OCI-LY1 (cell line): ENCODE measurements at regions not wholly inside any gene's neighbourhood (a gene's known extent, or its start where the extent isn't known, plus 50 kb on each side); places are given as distances from the start of the nearest gene placed in this dataset.

Experiments used
- EZH2 ChIP-seq: fragments of 200-600 bp; sonication (generic), shearing (Covaris generic); IDR thresholded peaks from 2 replicates; pipeline ENCODE4 v1.8.0; 2017; ENCODE audit warnings: borderline replicate concordance, mixed run types, mild to moderate bottlenecking, antibody characterized with exemption, low read length, moderate library complexity, mixed read lengths
- TF ChIP-seq, protein P1 (sequence below): fragments of 200-600 bp; sonication (generic), shearing (Covaris generic); IDR thresholded peaks from 2 replicates; pipeline ENCODE4 v1.5.1; 2017; ENCODE audit warnings: mild to moderate bottlenecking, antibody characterized with exemption, low read length, moderate library complexity, mixed read lengths

DNA sequence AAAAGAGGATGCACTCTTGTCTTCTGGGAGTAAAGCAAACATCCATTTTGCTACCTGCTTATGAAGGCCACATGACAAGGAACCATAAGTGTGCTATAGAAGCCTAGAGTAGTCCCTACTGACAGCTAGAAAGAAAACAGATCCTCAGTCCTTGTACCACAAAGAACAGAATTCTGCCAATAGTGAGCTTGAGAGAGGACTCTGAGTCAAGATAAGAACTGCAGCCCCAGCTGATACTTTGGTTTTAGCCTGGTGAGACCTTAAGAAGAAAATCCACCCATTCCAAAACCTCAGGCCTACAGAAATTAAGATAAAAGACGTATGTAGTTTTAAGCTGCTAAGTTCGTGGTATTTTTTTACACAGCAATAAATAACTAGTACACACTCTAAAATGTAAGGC lies 914.6 kb downstream of the PCDH19 start:
- TF ChIP-seq, protein P1, sequence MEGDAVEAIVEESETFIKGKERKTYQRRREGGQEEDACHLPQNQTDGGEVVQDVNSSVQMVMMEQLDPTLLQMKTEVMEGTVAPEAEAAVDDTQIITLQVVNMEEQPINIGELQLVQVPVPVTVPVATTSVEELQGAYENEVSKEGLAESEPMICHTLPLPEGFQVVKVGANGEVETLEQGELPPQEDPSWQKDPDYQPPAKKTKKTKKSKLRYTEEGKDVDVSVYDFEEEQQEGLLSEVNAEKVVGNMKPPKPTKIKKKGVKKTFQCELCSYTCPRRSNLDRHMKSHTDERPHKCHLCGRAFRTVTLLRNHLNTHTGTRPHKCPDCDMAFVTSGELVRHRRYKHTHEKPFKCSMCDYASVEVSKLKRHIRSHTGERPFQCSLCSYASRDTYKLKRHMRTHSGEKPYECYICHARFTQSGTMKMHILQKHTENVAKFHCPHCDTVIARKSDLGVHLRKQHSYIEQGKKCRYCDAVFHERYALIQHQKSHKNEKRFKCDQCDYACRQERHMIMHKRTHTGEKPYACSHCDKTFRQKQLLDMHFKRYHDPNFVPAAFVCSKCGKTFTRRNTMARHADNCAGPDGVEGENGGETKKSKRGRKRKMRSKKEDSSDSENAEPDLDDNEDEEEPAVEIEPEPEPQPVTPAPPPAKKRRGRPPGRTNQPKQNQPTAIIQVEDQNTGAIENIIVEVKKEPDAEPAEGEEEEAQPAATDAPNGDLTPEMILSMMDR, result no peak
- TF ChIP-seq EZH2, result no peak
